CD4-positive, alpha-beta T cell (primary cell): ENCODE measurements at regions not wholly inside any gene's neighbourhood (a gene's known extent, or its start where the extent isn't known, plus 50 kb on each side); places are given as distances from the start of the nearest gene placed in this dataset.

Source experiments
- ATAC-seq: fragments of 200-7000 bp; cut with Tn5 transposase; one replicate; pipeline ENCODE4 v1.10.0; 2022; ENCODE audit warnings: mild to moderate bottlenecking; ENCODE audit not compliant: poor library complexity
- CTCF ChIA-PET: fragments of 350-600 bp; sonication (Branson Sonifier 250); formaldehyde crosslinking; loops from one replicate; lab custom pipeline; 2021; ENCODE audit warnings: antibody characterized with exemption, inconsistent platforms; lab: Charles Lee
- POLR2A ChIA-PET: fragments of 350-600 bp; sonication (Branson Sonifier 250); formaldehyde crosslinking; loops from one replicate; lab custom pipeline; 2021; ENCODE audit warnings: antibody characterized with exemption, inconsistent platforms; lab: Charles Lee
- DNase-seq, 14 experiments: peaks; one replicate each; pipeline ENCODE4 v3.0.0-alpha.2; 2013 to 2020; ENCODE audit warnings: mixed read lengths in 2 of 14
- H3K27ac ChIP-seq, 2 donors: one replicate each; pipeline versions ENCODE4 v1.5.1 to v1.7.0; 2013; ENCODE audit warnings: low read length in 2 of 2, low read depth in 1 of 2, mild to moderate bottlenecking in 1 of 2
- H3K27me3 ChIP-seq, 2 experiments: 1 replicate in 1 of 2; 2 replicates in 1 of 2; pipeline versions ENCODE4 v1.6.1 to v1.7.0; 2013; ENCODE audit warnings: low read length in 2 of 2, control low read depth in 1 of 2, mild to moderate bottlenecking in 1 of 2, moderate library complexity in 1 of 2; ENCODE audit not compliant: insufficient read depth in 2 of 2, control insufficient read depth in 1 of 2
- H3K36me3 ChIP-seq: one replicate; pipeline ENCODE4 v1.6.1; 2013; ENCODE audit warnings: low read length, control low read depth; ENCODE audit not compliant: insufficient read depth
- H3K4me1 ChIP-seq: one replicate; pipeline ENCODE4 v1.6.1; 2013; ENCODE audit warnings: low read length, control low read depth; ENCODE audit not compliant: insufficient read depth
- H3K4me3 ChIP-seq: one replicate; pipeline ENCODE4 v1.5.1; 2013; ENCODE audit warnings: mild to moderate bottlenecking, low read length, moderate library complexity
- H3K9me3 ChIP-seq, 2 experiments: 1 replicate in 1 of 2; 2 replicates in 1 of 2; pipeline versions ENCODE4 v1.6.1 to v1.7.0; 2013; ENCODE audit warnings: low read length in 2 of 2, mild to moderate bottlenecking in 2 of 2, control low read depth in 1 of 2, moderate library complexity in 1 of 2; ENCODE audit not compliant: control insufficient read depth in 1 of 2, insufficient read depth in 1 of 2
- H3K27ac Mint-ChIP-seq: one replicate; pipeline ENCODE4 v1.8.0; 2020; ENCODE audit warnings: mixed read lengths
- H3K27me3 Mint-ChIP-seq: one replicate; pipeline ENCODE4 v1.8.0; 2021; ENCODE audit warnings: mixed read lengths
- H3K36me3 Mint-ChIP-seq: one replicate; pipeline ENCODE4 v1.8.0; 2021; ENCODE audit warnings: low read depth, mixed read lengths
- H3K4me1 Mint-ChIP-seq: one replicate; pipeline ENCODE4 v1.8.0; 2021; ENCODE audit warnings: low read depth, mixed read lengths
- H3K4me3 Mint-ChIP-seq: one replicate; pipeline ENCODE4 v1.8.0; 2020; ENCODE audit warnings: mild to moderate bottlenecking, mixed read lengths
- H3K9me3 Mint-ChIP-seq: one replicate; pipeline ENCODE4 v1.8.0; 2020; ENCODE audit warnings: mixed read lengths
- intact Hi-C, 2 experiments: fragments of 100-400 bp; cut with DNase I in 1 of 2; cut with micrococcal nuclease in 1 of 2; formaldehyde crosslinking; loops; one replicate each; pipeline versions ENCODE4 v1.15.1 to v1.9.0; 2023 to 2025; cut with DNase I, micrococcal nuclease
- TF ChIP-seq, protein P1 (sequence below): fragments of 200-600 bp; IDR thresholded peaks from one replicate; pipeline ENCODE4 v1.8.0; 2022; ENCODE audit warnings: antibody characterized with exemption, mild to moderate bottlenecking

DNA sequence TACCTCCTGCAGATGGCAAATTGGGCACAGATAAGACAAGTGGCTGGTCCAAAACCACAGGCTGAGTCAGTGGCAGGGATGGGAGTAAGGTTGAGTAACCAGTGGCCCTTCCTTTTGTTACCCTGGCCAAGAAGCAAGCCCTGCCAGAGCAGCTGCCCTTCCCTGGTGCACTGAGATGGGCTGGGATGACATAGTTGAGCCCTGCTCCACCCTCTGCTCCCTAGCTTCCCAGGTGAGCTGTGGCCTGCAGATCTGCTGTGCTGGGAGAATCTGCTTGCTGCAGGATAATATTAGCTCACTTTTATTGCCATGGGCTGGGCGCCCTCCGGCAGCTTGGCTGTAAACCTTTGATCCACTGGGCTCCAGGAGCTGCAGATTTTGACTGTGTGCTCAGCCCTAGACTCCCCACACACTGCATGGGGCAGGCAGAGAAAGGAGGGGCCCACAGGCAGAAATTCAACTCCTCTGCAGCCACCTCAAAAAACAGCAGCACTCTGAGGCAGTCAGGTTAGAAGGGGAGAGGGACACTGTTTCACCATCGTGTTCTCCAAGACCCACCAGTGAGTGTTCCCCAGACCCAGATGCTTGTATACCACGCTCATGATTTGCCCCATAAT, 101.8 kb downstream of the CBLN1 start:
- Mint-ChIP-seq H3K36me3 (no peaks in the 10 kb centered on the region), H3K4me3 (no peak overlapping the region), H3K4me1 (no peaks in the 10 kb centered on the region), H3K9me3 (no peaks in the 10 kb centered on the region), H3K27ac (no peak overlapping the region), H3K27me3 (peaks cover 4% of the 10 kb centered on the region)
- Histone ChIP-seq H3K4me1 (no peaks in the 10 kb centered on the region), H3K9me3 (peaks cover 0 to 4% of the 10 kb centered on the region in 2 experiments), H3K4me3 (no peak overlapping the region), H3K27me3 (no peaks in the 10 kb centered on the region), H3K27ac (no peak overlapping the region), H3K36me3 (no peaks in the 10 kb centered on the region)
- intact Hi-C loops = no loop called here
- no peak for DNase-seq
- ChIA-PET POLR2A (no interaction called here), CTCF (no interaction called here)
- no peak for ATAC-seq
- TF ChIP-seq, protein P1, sequence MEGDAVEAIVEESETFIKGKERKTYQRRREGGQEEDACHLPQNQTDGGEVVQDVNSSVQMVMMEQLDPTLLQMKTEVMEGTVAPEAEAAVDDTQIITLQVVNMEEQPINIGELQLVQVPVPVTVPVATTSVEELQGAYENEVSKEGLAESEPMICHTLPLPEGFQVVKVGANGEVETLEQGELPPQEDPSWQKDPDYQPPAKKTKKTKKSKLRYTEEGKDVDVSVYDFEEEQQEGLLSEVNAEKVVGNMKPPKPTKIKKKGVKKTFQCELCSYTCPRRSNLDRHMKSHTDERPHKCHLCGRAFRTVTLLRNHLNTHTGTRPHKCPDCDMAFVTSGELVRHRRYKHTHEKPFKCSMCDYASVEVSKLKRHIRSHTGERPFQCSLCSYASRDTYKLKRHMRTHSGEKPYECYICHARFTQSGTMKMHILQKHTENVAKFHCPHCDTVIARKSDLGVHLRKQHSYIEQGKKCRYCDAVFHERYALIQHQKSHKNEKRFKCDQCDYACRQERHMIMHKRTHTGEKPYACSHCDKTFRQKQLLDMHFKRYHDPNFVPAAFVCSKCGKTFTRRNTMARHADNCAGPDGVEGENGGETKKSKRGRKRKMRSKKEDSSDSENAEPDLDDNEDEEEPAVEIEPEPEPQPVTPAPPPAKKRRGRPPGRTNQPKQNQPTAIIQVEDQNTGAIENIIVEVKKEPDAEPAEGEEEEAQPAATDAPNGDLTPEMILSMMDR = no peak

DNA sequence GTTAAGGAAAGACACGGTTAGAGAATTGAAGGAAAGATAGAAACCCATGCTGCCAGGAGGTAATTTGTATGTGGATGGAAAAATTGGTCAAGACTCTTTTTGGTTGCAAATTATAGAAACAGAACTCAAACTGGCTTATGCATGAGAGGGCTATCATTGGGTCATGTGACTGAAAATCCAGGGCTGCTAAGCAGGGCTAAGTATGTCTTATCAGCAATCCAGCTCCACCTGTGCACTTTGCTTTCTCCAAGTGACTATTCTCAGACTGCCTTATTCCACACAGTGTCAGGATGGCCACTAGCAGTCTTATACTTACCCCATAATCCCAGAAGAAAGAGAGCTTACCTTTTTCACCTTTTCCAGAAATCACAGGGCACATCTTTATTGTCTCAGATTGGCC, 113.5 kb downstream of the CBLN1 start:
- no peaks in the 10 kb centered on the region for H3K36me3 ChIP-seq
- Mint-ChIP-seq H3K36me3 (no peaks in the 10 kb centered on the region), H3K27ac (no peak overlapping the region), H3K4me1 (no peaks in the 10 kb centered on the region), H3K4me3 (no peak overlapping the region), H3K9me3 (peaks cover 2% of the 10 kb centered on the region), H3K27me3 (peaks cover 4% of the 10 kb centered on the region)
- no peak for DNase-seq
- H3K4me3 ChIP-seq = no peak overlapping the region
- H3K27me3 ChIP-seq = no peaks in the 10 kb centered on the region
- TF ChIP-seq, protein P1 = no peak
- ATAC-seq = no peak
- POLR2A ChIA-PET = no interaction called here
- intact Hi-C loops = no loop called here
- H3K4me1 ChIP-seq = no peaks in the 10 kb centered on the region
- H3K27ac ChIP-seq = no peak overlapping the region
- CTCF ChIA-PET = no interaction called here
- no peaks in the 10 kb centered on the region for H3K9me3 ChIP-seq

DNA sequence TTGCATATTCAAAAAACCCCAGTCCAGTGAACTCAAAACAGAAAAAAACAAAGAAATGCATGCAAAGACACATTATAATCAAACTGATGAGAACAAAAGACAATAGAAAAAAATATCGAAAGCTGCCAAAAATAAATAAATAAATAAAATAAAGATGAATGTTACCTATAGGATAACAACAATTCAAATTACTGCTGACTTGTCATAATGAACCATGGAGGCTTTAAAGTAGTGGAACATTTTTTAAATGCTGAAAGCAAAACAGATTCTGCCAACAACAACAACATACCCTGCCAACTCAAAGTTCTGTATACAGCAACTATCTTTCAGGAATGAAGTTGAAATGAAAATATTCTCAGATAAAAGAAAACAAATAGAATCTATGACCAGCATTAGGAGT, 116.6 kb downstream of the CBLN1 start:
- ATAC-seq (no peak), DNase-seq (no peak)
- H3K4me3 ChIP-seq = no peak overlapping the region
- H3K27me3 Mint-ChIP-seq = no peaks in the 10 kb centered on the region
- no peaks in the 10 kb centered on the region for H3K27me3 ChIP-seq
- no peak overlapping the region for H3K27ac ChIP-seq
- ChIA-PET CTCF (interaction anchor here (0.9 kb wide), 1 partner anchor 12 kb away, joined by 3 read pairs; no protein-coding TSS in a partner anchor), POLR2A (no interaction called here)
- no peaks in the 10 kb centered on the region for H3K36me3 Mint-ChIP-seq
- H3K4me1 Mint-ChIP-seq = no peaks in the 10 kb centered on the region
- TF ChIP-seq, protein P1 = no peak
- no peak overlapping the region for H3K4me3 Mint-ChIP-seq
- no peaks in the 10 kb centered on the region for H3K4me1 ChIP-seq
- no peaks in the 10 kb centered on the region for H3K9me3 ChIP-seq
- no peak overlapping the region for H3K27ac Mint-ChIP-seq
- H3K36me3 ChIP-seq = no peaks in the 10 kb centered on the region
- peaks cover 3% of the 10 kb centered on the region for H3K9me3 Mint-ChIP-seq
- intact Hi-C loops = no loop called here
